ENCODE measurements at regions not wholly inside any gene's neighbourhood (a gene's known extent, or its start where the extent isn't known, plus 50 kb on each side); places are given as distances from the start of the nearest gene placed in this dataset.

DNA sequence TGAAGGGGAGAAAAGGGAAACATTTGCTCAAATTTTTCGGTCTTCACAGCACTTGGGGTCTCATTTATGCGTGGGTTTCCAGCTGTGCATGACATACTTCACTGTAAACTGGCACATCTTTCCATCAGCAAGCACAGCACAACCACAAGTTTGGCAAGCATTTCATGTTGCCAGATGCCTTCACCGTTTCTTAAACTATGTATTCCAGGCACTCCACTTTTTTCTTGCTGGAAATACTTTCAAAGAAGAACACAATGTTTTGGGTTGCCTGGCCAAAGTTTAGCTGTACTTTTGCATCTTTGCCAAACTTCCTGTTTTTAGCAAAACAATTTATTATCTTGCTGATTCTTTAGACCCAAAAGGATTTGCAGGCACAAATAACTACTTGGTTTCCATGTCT is 194.6 kb upstream of the MEIS1 start:
- H3K4me3 ChIP-seq, result no peak overlapping the region
- 34 to 55% methylated on average over 2 to 3 of the region's 3 CpGs for WGBS, 2 donors (ENCODE audit: low coverage in 1 of 2)
- no peak for TF ChIP-seq CTCF (IDR thresholded peaks at IDR 0.05)
- TF ChIP-seq EP300 (IDR thresholded peaks at IDR 0.05), result no peak
- TF ChIP-seq POLR2A (IDR thresholded peaks at IDR 0.05), result no peak
- TF ChIP-seq POLR2AphosphoS5 (IDR thresholded peaks at IDR 0.05), result peak; percentile 98
- H3K36me3 ChIP-seq, result no peaks in the 10 kb centered on the region
- H3K27me3 ChIP-seq, result no peaks in the 10 kb centered on the region
- H3K4me1 ChIP-seq, result peaks cover 3 to 34% (median 3%) of the 10 kb centered on the region in 3 donors
- H3K27ac ChIP-seq, result peak overlapping the region in 3 of 4 donors; percentile 44 to 66 (median 56)
- no peaks in the 10 kb centered on the region for H3K9me3 ChIP-seq
- ATAC-seq, result peak; percentile 78

GRCh38 chr2:66239655-66240054 is 195.3 kb upstream of the MEIS1 start:
- peak overlapping the region in 2 of 4 donors; percentile 56 to 66 for H3K27ac ChIP-seq
- H3K4me1 ChIP-seq, result peaks cover 3 to 34% (median 3%) of the 10 kb centered on the region in 3 donors
- no peaks in the 10 kb centered on the region for H3K9me3 ChIP-seq
- peak; percentile 50 for ATAC-seq
- 48 to 58% methylated on average over 3 to 7 of the region's 7 CpGs for WGBS, 2 donors (ENCODE audit: low coverage in 1 of 2)
- H3K27me3 ChIP-seq, result no peaks in the 10 kb centered on the region
- no peak for TF ChIP-seq POLR2A (IDR thresholded peaks at IDR 0.05)
- no peak for TF ChIP-seq EP300 (IDR thresholded peaks at IDR 0.05)
- no peak for TF ChIP-seq POLR2AphosphoS5 (IDR thresholded peaks at IDR 0.05)
- no peak for TF ChIP-seq CTCF (IDR thresholded peaks at IDR 0.05)
- no peak overlapping the region for H3K4me3 ChIP-seq
- H3K36me3 ChIP-seq, result no peaks in the 10 kb centered on the region

DNA sequence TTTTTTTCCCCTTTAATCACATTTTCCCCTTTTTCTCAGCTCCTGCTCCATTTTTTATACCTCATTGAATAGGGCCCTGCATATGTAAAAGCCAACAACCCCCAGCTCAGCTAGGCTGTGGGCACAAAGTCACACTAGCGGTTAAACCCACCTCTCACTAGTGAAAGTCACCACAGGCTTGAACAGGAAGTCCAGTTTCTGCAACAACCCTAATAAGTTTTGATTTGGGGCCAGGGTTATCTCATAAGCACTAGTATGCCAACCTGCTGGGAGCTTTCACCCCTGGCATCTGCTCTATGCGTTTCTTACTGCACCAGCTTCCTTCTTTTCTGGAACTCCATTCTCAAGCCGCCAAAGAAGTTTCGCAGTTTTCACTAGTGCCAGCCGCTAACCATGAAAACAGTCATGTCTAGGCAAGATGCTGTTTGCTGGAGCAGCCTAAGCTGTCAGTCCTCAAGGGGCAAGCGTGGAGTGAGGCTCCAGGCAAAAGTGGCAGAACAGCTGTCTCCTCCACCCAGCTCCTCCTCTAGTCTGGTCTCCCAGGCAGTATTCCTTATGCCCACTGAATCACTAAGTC is 197.0 kb upstream of the MEIS1 start:
- no peaks in the 10 kb centered on the region for H3K27me3 ChIP-seq
- H3K9me3 ChIP-seq, result no peaks in the 10 kb centered on the region
- WGBS, 2 donors (ENCODE audit: low coverage in 1 of 2), result 93% methylated on average over 5 of the region's 6 CpGs; no CpG with 5 or more reads in 1 of the 2 donors
- peaks cover 3 to 34% (median 3%) of the 10 kb centered on the region in 3 donors for H3K4me1 ChIP-seq
- H3K4me3 ChIP-seq, result no peak overlapping the region
- no peak for ATAC-seq
- no peaks in the 10 kb centered on the region for H3K36me3 ChIP-seq
- TF ChIP-seq POLR2A (IDR thresholded peaks at IDR 0.05), result no peak
- TF ChIP-seq EP300 (IDR thresholded peaks at IDR 0.05), result no peak
- TF ChIP-seq CTCF (IDR thresholded peaks at IDR 0.05), result no peak
- TF ChIP-seq POLR2AphosphoS5 (IDR thresholded peaks at IDR 0.05), result no peak
- no peak overlapping the region for H3K27ac ChIP-seq

DNA sequence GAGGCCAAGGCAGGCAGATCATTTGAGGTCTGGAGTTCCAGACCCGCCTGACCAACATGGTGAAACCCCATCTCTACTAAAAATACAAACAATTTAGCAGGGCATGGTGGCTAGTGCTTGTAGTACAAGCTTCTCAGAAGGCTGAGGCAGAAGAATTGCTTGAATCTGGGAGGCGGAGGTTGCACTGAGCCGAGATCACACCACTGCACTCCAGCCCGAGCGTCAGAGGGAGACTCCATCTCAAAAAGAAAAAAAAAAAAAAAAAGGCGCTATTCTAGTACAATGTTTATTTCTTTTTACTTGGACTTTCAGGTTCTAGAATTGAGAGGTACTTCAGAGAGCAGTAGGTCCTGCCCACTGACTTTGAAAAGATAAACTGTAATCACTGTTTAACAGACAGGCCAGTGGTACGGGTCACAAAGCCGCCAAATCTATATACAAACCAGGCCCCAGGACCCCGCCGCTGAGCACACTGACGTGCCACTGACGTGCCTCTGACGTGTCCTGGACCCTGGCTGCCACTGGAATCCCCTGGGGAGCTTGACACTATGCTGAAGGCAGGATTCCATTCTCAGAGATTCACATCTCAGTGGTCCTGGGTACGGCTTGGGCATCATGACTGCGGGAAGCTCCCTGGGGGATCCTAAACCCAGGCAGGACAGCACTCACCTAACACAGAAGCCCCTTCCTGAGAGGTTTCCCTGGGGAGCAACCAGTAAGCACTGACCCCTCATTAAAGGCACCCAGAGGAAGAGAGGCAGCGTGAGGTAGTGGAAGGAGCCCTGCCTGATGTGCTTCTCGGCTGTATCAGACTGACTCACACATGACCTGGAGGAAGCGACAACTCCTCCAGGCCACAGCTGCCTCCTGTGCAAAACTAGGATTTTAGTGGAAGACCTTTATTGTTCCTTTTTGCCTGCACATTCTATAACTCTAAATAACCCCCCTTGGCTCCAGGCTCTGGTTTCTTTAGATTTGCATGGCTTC is 197.8 kb upstream of the MEIS1 start:
- Histone ChIP-seq H3K4me1 (peaks cover 3 to 30% (median 3%) of the 10 kb centered on the region in 3 donors), H3K4me3 (no peak overlapping the region), H3K36me3 (no peaks in the 10 kb centered on the region), H3K9me3 (no peaks in the 10 kb centered on the region), H3K27me3 (no peaks in the 10 kb centered on the region), H3K27ac (no peak overlapping the region)
- no peak for ATAC-seq
- no peak for TF ChIP-seq EP300 (IDR thresholded peaks at IDR 0.05)
- no peak for TF ChIP-seq POLR2AphosphoS5 (IDR thresholded peaks at IDR 0.05)
- TF ChIP-seq CTCF (IDR thresholded peaks at IDR 0.05), result no peak
- no peak for TF ChIP-seq POLR2A (IDR thresholded peaks at IDR 0.05)
- 73 to 74% methylated on average over 7 to 11 of the region's 18 CpGs for WGBS, 2 donors (ENCODE audit: low coverage in 1 of 2)

All from gastroesophageal sphincter (tissue), 4 donors.